ENCODE measurements at regions not wholly inside any gene's neighbourhood (a gene's known extent, or its start where the extent isn't known, plus 50 kb on each side); places are given as distances from the start of the nearest gene placed in this dataset.

GRCh38 chr7:18416988-18417387, 78.6 kb upstream of the HDAC9 start:
- H3K36me3 ChIP-seq, result no peaks in the 10 kb centered on the region
- H3K27me3 ChIP-seq, result no peaks in the 10 kb centered on the region
- H3K4me3 ChIP-seq (replicated peaks in 1 of 3), result no peak overlapping the region
- no peak overlapping the region for H3K27ac ChIP-seq
- TF ChIP-seq CTCF (IDR thresholded peaks at IDR 0.05) (no peak), POLR2A (IDR thresholded peaks at IDR 0.05) (no peak)
- no peak for DNase-seq
- peaks cover 4 to 6% of the 10 kb centered on the region in 2 donors for H3K4me1 ChIP-seq
- H3K9me3 ChIP-seq, result no peaks in the 10 kb centered on the region
- intact Hi-C loops (cut with DNase I), result no loop called here
- WGBS, 2 donors, result 88 to 93% methylated on average over 3 of the region's 3 CpGs

GRCh38 chr7:18419456-18419855, 76.1 kb upstream of the HDAC9 start:
- TF ChIP-seq POLR2A (IDR thresholded peaks at IDR 0.05), result no peak
- TF ChIP-seq CTCF (IDR thresholded peaks at IDR 0.05), result no peak
- Histone ChIP-seq H3K27me3 (no peaks in the 10 kb centered on the region), H3K4me3 (replicated peaks in 1 of 3) (no peak overlapping the region), H3K36me3 (no peaks in the 10 kb centered on the region), H3K27ac (no peak overlapping the region), H3K9me3 (no peaks in the 10 kb centered on the region), H3K4me1 (peaks cover 5 to 9% of the 10 kb centered on the region in 2 donors)
- intact Hi-C loops (cut with DNase I), result no loop called here
- DNase-seq, result no peak
- WGBS, 2 donors, result 79 to 85% methylated on average over 3 of the region's 3 CpGs

GRCh38 chr7:18420108-18420507, 75.4 kb upstream of the HDAC9 start:
- Histone ChIP-seq H3K27ac (no peak overlapping the region), H3K4me1 (peaks cover 5 to 9% of the 10 kb centered on the region in 2 donors), H3K27me3 (no peaks in the 10 kb centered on the region), H3K4me3 (replicated peaks in 1 of 3) (no peak overlapping the region), H3K36me3 (no peaks in the 10 kb centered on the region), H3K9me3 (no peaks in the 10 kb centered on the region)
- WGBS, 2 donors, result 85 to 89% methylated on average over 2 of the region's 2 CpGs
- no peak for DNase-seq
- TF ChIP-seq CTCF (IDR thresholded peaks at IDR 0.05) (no peak), POLR2A (IDR thresholded peaks at IDR 0.05) (no peak)
- intact Hi-C loops (cut with DNase I), result no loop called here

- Histone ChIP-seq H3K27me3 (no peaks in the 10 kb centered on the region), H3K9me3 (no peaks in the 10 kb centered on the region), H3K27ac (no peak overlapping the region), H3K4me1 (peaks cover 5 to 11% of the 10 kb centered on the region in 2 donors), H3K36me3 (no peaks in the 10 kb centered on the region), H3K4me3 (replicated peaks in 1 of 3) (no peak overlapping the region)
- WGBS, 2 donors, result 81 to 86% methylated on average over 1 of the region's 1 CpG
- no peak for TF ChIP-seq POLR2A (IDR thresholded peaks at IDR 0.05)
- TF ChIP-seq CTCF (IDR thresholded peaks at IDR 0.05), result no peak
- no peak for DNase-seq
- intact Hi-C loops (cut with DNase I), result no loop called here
Measured at GRCh38 chr7:18420748-18421147, 74.8 kb upstream of the HDAC9 start.

GRCh38 chr7:18421297-18422002, 74.1 kb upstream of the HDAC9 start:
- WGBS, 2 donors, result 37 to 46% methylated on average over 4 of the region's 4 CpGs
- no peaks in the 10 kb centered on the region for H3K27me3 ChIP-seq
- no peak for TF ChIP-seq CTCF (IDR thresholded peaks at IDR 0.05)
- TF ChIP-seq POLR2A (IDR thresholded peaks at IDR 0.05), result no peak
- DNase-seq, result no peak
- H3K4me3 ChIP-seq (replicated peaks in 1 of 3), result no peak overlapping the region
- no peaks in the 10 kb centered on the region for H3K9me3 ChIP-seq
- H3K36me3 ChIP-seq, result no peaks in the 10 kb centered on the region
- no peak overlapping the region for H3K27ac ChIP-seq
- peaks cover 5 to 13% of the 10 kb centered on the region in 2 donors for H3K4me1 ChIP-seq
- intact Hi-C loops (cut with DNase I), result no loop called here
